GM19397 (cell line): ENCODE measurements at regions not wholly inside any gene's neighbourhood (a gene's known extent, or its start where the extent isn't known, plus 50 kb on each side); places are given as distances from the start of the nearest gene placed in this dataset.

Experiments used
- ATAC-seq: cut with Tn5 transposase; IDR thresholded peaks from one replicate; pipeline ENCODE4 v1.9.1; 2021; ENCODE audit warnings: mild to moderate bottlenecking, moderate library complexity; ENCODE audit not compliant: unreplicated experiment

GRCh38 chr5:120988941-120989340, 524.8 kb downstream of the PRR16 start:
- no peak for ATAC-seq

GRCh38 chr5:120991569-120991968, 527.5 kb downstream of the PRR16 start:
- no peak for ATAC-seq

- no peak for ATAC-seq
Measured at GRCh38 chr5:120994112-120994511, 530.0 kb downstream of the PRR16 start.

- ATAC-seq: no peak
Measured at GRCh38 chr5:120999550-120999949, 535.5 kb downstream of the PRR16 start.

- ATAC-seq: no peak
Measured at GRCh38 chr5:121006217-121006616, 542.1 kb downstream of the PRR16 start.

- no peak for ATAC-seq
Measured at GRCh38 chr5:121008041-121008440, 543.9 kb downstream of the PRR16 start.

DNA sequence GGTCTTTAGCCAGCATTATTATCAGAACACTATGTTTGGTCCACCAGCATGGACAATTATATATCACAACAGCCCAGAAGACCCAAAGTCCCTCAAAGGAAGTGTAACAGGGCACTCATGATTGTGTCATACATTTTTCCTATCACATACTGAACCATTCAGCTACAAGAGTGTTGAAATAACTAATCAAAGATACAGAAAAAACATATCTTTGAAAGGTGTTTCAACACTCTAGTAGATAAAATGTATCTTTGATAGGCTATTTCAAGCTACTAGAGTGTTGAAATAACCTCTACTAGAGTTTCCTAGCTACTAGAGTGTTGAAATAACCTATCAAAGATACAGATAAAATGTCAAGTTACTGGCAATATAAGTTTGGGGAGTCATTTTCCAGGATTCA, 545.0 kb downstream of the PRR16 start:
- no peak for ATAC-seq

- no peak for ATAC-seq
Measured at GRCh38 chr5:121018004-121018403, 553.9 kb downstream of the PRR16 start.

DNA sequence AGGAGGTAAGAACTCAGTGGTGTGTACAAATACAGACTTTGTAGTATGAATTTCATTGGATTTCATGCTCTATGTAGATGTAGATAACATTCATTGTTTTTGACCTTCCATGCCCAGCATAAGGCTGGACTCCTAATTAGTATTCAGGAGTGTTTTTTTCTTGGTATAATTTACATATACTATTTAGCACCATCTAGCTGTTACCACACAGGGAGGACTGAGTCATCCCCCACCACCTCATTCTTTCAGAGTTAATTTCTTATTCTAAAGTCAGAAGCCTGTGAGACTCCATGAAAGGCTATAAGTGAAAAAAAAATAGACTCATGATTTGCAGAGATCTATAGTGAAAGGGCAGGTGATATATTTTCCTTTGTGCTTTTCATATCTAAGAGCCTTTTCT, 555.0 kb downstream of the PRR16 start:
- no peak for ATAC-seq

DNA sequence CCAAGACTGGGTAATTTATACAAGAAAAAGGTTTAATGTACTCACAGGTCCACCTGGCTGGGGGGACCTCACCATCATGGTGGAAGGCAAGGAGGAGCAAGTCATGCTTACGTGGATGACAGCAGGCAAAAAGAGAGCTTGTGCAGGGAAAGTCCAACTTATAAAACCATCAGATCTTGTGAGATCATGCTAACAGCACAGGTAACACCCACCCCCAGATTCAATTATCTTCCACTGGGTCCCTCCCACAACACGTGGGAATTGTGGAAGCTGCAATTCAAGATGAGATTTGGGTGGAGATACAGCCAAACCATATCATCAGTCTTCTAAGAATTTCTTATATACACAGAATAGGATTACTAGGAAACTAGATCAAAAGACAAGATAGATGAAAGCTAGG, 555.6 kb downstream of the PRR16 start:
- ATAC-seq: no peak

- no peak for ATAC-seq
Measured at GRCh38 chr5:121021681-121022080, 557.6 kb downstream of the PRR16 start.

GRCh38 chr5:121024416-121025311, 560.6 kb downstream of the PRR16 start:
- ATAC-seq: no peak

DNA sequence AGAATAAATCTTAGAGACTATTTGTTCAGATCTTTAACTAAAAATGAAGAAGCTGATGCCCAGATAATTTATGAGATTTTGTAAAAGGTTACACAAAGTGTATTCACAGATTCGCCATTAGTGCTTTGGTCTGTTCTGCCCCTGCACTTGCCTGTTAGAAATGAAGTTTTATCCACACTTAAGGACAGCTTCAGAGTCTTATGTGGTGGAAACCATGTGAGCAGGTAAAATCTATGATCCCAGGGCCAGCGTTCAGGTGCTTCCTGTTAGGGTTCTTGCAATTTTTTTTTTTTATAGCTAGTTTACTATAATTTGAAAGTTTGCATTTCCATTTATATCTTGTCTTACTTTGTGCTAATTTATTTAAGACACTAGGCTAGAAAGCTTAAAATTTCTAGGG, 561.6 kb downstream of the PRR16 start:
- no peak for ATAC-seq

DNA sequence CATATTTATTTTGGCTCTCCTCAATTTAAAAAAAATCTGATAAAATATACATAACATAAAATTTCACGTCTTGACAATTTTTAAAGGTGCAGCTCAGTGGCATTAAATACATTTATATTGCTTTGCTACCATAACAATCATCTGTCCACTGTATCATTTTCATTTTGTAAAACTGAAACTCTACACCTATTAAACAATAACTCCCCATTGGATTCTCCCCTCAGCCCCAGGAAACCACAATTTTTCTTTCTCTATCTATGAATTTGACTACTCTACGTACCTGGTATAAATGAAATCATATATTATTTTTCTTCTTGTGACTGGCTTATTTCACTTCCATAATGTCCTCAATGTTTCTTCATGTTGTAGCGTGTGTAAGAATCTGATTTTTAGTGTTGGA, 563.5 kb downstream of the PRR16 start:
- ATAC-seq: no peak

- ATAC-seq: no peak
Measured at GRCh38 chr5:121029536-121030245, 565.6 kb downstream of the PRR16 start.

GRCh38 chr5:121031491-121031890, 567.4 kb downstream of the PRR16 start:
- ATAC-seq: no peak

DNA sequence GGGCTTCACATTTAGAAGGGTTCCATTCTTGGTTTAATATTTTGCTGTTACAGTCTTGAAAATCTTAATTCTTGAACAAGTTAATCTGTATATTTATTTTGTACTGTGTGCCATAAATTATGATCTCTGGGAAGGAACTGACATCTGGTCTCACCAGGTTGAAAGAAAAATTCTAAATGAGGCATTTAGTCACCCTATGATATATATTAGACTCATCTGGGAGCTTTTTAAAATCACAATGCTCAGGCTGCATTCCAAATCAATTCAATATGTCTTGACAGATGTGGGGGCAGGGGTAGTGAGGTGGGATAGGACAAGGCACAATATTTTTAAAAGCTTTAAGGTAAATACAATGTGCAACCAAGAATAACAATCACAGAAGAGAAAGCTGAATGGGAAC, 569.2 kb downstream of the PRR16 start:
- no peak for ATAC-seq

- no peak for ATAC-seq
Measured at GRCh38 chr5:121038438-121038837, 574.3 kb downstream of the PRR16 start.

- no peak for ATAC-seq
Measured at GRCh38 chr5:121049971-121050370, 585.9 kb downstream of the PRR16 start.

DNA sequence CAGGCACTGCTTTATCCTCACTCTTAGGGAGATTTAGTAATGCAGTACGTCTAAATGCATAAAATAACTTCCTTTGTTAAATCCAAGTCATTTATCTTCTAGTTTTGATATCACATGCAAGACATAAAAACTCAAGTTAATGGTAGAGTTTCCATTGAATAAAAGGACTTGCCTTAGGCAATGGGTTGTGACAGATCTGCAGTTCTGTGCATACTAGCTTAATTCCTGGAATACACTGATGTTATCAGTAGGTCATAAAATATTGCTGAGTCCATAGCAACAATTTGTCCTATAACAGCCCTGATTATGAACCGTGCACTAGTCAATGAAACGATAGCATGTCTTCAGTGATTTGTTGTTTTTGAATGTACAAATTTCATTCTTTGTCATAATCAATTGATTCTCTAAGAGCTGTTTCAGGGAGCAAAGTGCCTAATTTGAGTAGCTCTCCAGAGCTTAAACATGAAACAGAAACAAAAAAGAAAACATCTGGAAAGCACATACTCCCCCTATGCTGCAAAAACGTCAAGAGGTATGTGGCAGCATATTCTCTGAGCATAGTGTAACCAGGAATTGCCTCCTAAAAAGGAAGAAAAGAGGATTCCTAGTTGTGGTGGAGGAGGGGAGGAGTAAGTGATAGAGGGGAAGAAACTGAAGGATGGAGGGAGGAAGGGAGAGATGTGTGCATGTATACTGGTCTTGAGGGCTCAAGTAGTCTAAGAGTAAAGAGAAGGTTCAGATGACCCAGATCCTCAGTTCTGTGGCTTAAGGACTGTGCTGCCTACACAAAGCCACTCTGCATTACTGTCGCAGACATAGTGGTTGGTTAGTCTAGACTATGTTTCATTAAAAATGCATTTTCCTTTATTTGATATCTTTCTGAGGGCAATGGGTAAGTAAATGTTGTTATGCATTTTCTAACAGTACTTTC, 589.2 kb downstream of the PRR16 start:
- ATAC-seq: no peak

GRCh38 chr5:121055586-121055985, 591.5 kb downstream of the PRR16 start:
- no peak for ATAC-seq
